Mesothelial cell of epicardium (in vitro differentiated cells): ENCODE measurements at regions not wholly inside any gene's neighbourhood (a gene's known extent, or its start where the extent isn't known, plus 50 kb on each side); places are given as distances from the start of the nearest gene placed in this dataset.

Experiments used
- DNase-seq, 2 experiments: peaks; one replicate each; pipeline ENCODE4 v3.0.0; 2021; ENCODE audit warnings: low spot score in 2 of 2; ENCODE audit not compliant: unreplicated experiment in 2 of 2
- H3K27ac Mint-ChIP-seq: 2 replicates; pipeline ENCODE4 v1.8.0; 2021; ENCODE audit warnings: mixed read lengths
- H3K27me3 Mint-ChIP-seq: 2 replicates; pipeline ENCODE4 v1.8.0; 2021; ENCODE audit warnings: low read depth, mixed read lengths
- H3K36me3 Mint-ChIP-seq: 2 replicates; pipeline ENCODE4 v1.8.0; 2021; ENCODE audit warnings: mixed read lengths
- H3K4me1 Mint-ChIP-seq: 2 replicates; pipeline ENCODE4 v1.8.0; 2021; ENCODE audit warnings: mixed read lengths
- H3K4me3 Mint-ChIP-seq: 2 replicates; pipeline ENCODE4 v1.8.0; 2021; ENCODE audit warnings: mild to moderate bottlenecking, moderate library complexity, mixed read lengths
- H3K9me3 Mint-ChIP-seq: 2 replicates; pipeline ENCODE4 v1.8.0; 2021; ENCODE audit warnings: mixed read lengths
- CTCF ChIP-seq: fragments of 200-600 bp; sonication (generic); IDR thresholded peaks from one replicate; pipeline ENCODE4 v1.5.0; 2021; ENCODE audit warnings: antibody characterized with exemption; ENCODE audit not compliant: unreplicated experiment

GRCh38 chr3:34185301-34185700 is 386.9 kb downstream of the PDCD6IP start:
- TF ChIP-seq CTCF = no peak
- Mint-ChIP-seq H3K36me3 (no peaks in the 10 kb centered on the region), H3K4me3 (no peak overlapping the region), H3K4me1 (peaks cover 8% of the 10 kb centered on the region), H3K27ac (no peak overlapping the region), H3K27me3 (peaks cover 16% of the 10 kb centered on the region), H3K9me3 (no peaks in the 10 kb centered on the region)
- no peak for DNase-seq

- no peak for DNase-seq
- H3K36me3 Mint-ChIP-seq = no peaks in the 10 kb centered on the region
These were observed 390.7 kb downstream of the PDCD6IP start for GRCh38 chr3:34189133-34189532.

GRCh38 chr3:34196914-34197313 is 398.5 kb downstream of the PDCD6IP start:
- Mint-ChIP-seq H3K9me3 (no peaks in the 10 kb centered on the region), H3K4me3 (no peak overlapping the region), H3K36me3 (no peaks in the 10 kb centered on the region), H3K27me3 (no peaks in the 10 kb centered on the region), H3K4me1 (no peaks in the 10 kb centered on the region), H3K27ac (no peak overlapping the region)
- no peak for TF ChIP-seq CTCF
- no peak for DNase-seq

More at GRCh38 chr3:34189133-34189532, 390.7 kb downstream of the PDCD6IP start:
- H3K4me3 Mint-ChIP-seq = no peak overlapping the region
- peaks cover 2% of the 10 kb centered on the region for H3K4me1 Mint-ChIP-seq
- peaks cover 3% of the 10 kb centered on the region for H3K27me3 Mint-ChIP-seq
- H3K27ac Mint-ChIP-seq = no peak overlapping the region
- no peak for TF ChIP-seq CTCF
- H3K9me3 Mint-ChIP-seq = no peaks in the 10 kb centered on the region

- H3K4me1 Mint-ChIP-seq = no peaks in the 10 kb centered on the region
- no peaks in the 10 kb centered on the region for H3K9me3 Mint-ChIP-seq
- no peak overlapping the region for H3K27ac Mint-ChIP-seq
- H3K27me3 Mint-ChIP-seq = no peaks in the 10 kb centered on the region
- H3K4me3 Mint-ChIP-seq = no peak overlapping the region
- DNase-seq = no peak
- H3K36me3 Mint-ChIP-seq = no peaks in the 10 kb centered on the region
- no peak for TF ChIP-seq CTCF
These were observed 399.9 kb downstream of the PDCD6IP start for GRCh38 chr3:34198309-34198708.

- peaks cover 4% of the 10 kb centered on the region for H3K4me1 Mint-ChIP-seq
- no peaks in the 10 kb centered on the region for H3K27me3 Mint-ChIP-seq
- no peak for TF ChIP-seq CTCF
- DNase-seq = no peak
- H3K9me3 Mint-ChIP-seq = no peaks in the 10 kb centered on the region
- no peak overlapping the region for H3K4me3 Mint-ChIP-seq
- H3K36me3 Mint-ChIP-seq = no peaks in the 10 kb centered on the region
- no peak overlapping the region for H3K27ac Mint-ChIP-seq
These were observed 402.1 kb downstream of the PDCD6IP start for GRCh38 chr3:34200576-34200975.

GRCh38 chr3:34202975-34203374 is 404.5 kb downstream of the PDCD6IP start:
- no peak for DNase-seq
- H3K36me3 Mint-ChIP-seq = no peaks in the 10 kb centered on the region
- peaks cover 14% of the 10 kb centered on the region for H3K4me1 Mint-ChIP-seq
- no peak overlapping the region for H3K27ac Mint-ChIP-seq
- no peak for TF ChIP-seq CTCF
- H3K4me3 Mint-ChIP-seq = no peak overlapping the region
- H3K27me3 Mint-ChIP-seq = no peaks in the 10 kb centered on the region
- no peaks in the 10 kb centered on the region for H3K9me3 Mint-ChIP-seq
